CD14-positive monocyte (primary cell): ENCODE measurements at regions not wholly inside any gene's neighbourhood (a gene's known extent, or its start where the extent isn't known, plus 50 kb on each side); places are given as distances from the start of the nearest gene placed in this dataset.

Experiments used
- DNase-seq, 3 donors: peaks; one replicate each; pipeline ENCODE4 v3.0.0-alpha.2; 2011 to 2022
- H2AFZ ChIP-seq: 2 replicates; pipeline ENCODE4 v1.6.0; 2012; ENCODE audit warnings: mild to moderate bottlenecking, low read depth, low read length, inconsistent platforms; ENCODE audit not compliant: insufficient read depth, poor library complexity, severe bottlenecking
- H3K27ac ChIP-seq, 2 donors: 1 replicate in 1 of 2; 2 replicates in 1 of 2; pipeline ENCODE4 v1.5.1; 2012 to 2013; ENCODE audit warnings: low read length in 2 of 2, control low read depth in 1 of 2, inconsistent platforms in 1 of 2, low read depth in 1 of 2, mild to moderate bottlenecking in 1 of 2
- H3K27me3 ChIP-seq, 2 donors: one replicate each; pipeline versions ENCODE4 v1.6.0 to v1.6.1; 2011 to 2013; ENCODE audit warnings: low read length in 2 of 2; ENCODE audit not compliant: control insufficient read depth in 2 of 2, insufficient read depth in 2 of 2
- H3K36me3 ChIP-seq, 2 donors: replicated peaks in 1 of 2; 1 replicate in 1 of 2; 2 replicates in 1 of 2; pipeline versions ENCODE4 v1.5.1 to v1.6.1; 2012 to 2013; ENCODE audit warnings: low read length in 2 of 2, control low read depth in 1 of 2, inconsistent platforms in 1 of 2, mild to moderate bottlenecking in 1 of 2; ENCODE audit not compliant: insufficient read depth in 2 of 2, control insufficient read depth in 1 of 2
- H3K4me1 ChIP-seq, 2 donors: 1 replicate in 1 of 2; 2 replicates in 1 of 2; pipeline versions ENCODE4 v1.5.1 to v1.6.1; 2012 to 2013; ENCODE audit warnings: low read length in 2 of 2, control low read depth in 1 of 2, inconsistent platforms in 1 of 2, mild to moderate bottlenecking in 1 of 2, moderate library complexity in 1 of 2; ENCODE audit not compliant: insufficient read depth in 2 of 2, control insufficient read depth in 1 of 2
- H3K4me2 ChIP-seq: replicated peaks from 2 replicates; pipeline ENCODE3; 2012; ENCODE audit warnings: low read length, moderate library complexity, mild to moderate bottlenecking; ENCODE audit not compliant: poor library complexity, severe bottlenecking; ENCODE audit errors: extremely low read depth
- H3K4me3 ChIP-seq, 3 experiments: fragments of 200-600 bp in 1 of 3; sonication (generic) in 1 of 3; replicated peaks in 1 of 3; 1 replicate in 2 of 3; 2 replicates in 1 of 3; pipeline ENCODE4 v1.5.1; 2011 to 2013; ENCODE audit warnings: low read length in 3 of 3, mild to moderate bottlenecking in 3 of 3, control low read depth in 2 of 3, low read depth in 2 of 3, inconsistent platforms in 1 of 3, moderate library complexity in 1 of 3
- H3K79me2 ChIP-seq: 2 replicates; pipeline ENCODE4 v1.6.0; 2012; ENCODE audit warnings: mild to moderate bottlenecking, control low read depth, inconsistent platforms, low read length, moderate library complexity; ENCODE audit not compliant: insufficient read depth
- H3K9ac ChIP-seq: 2 replicates; pipeline ENCODE4 v1.6.0; 2017; ENCODE audit warnings: low read length, mild to moderate bottlenecking; ENCODE audit not compliant: insufficient read depth, poor library complexity, severe bottlenecking
- H3K9me3 ChIP-seq, 2 donors: replicated peaks in 1 of 2; 1 replicate in 1 of 2; 2 replicates in 1 of 2; pipeline versions ENCODE4 v1.5.1 to v1.6.1; 2012 to 2013; ENCODE audit warnings: low read length in 2 of 2, control low read depth in 1 of 2; ENCODE audit not compliant: control insufficient read depth in 1 of 2, insufficient read depth in 1 of 2
- H4K20me1 ChIP-seq: 2 replicates; pipeline ENCODE4 v1.6.0; 2012; ENCODE audit warnings: mild to moderate bottlenecking, low read length, control low read depth, moderate library complexity; ENCODE audit not compliant: insufficient read depth
- H3K27ac Mint-ChIP-seq, 7 donors: one replicate each; pipeline ENCODE4 v1.8.0; 2020; ENCODE audit warnings: mild to moderate bottlenecking in 7 of 7, mixed read lengths in 7 of 7, moderate library complexity in 6 of 7, inconsistent platforms in 2 of 7
- H3K27me3 Mint-ChIP-seq, 3 donors: one replicate each; pipeline ENCODE4 v1.8.0; 2021 to 2022; ENCODE audit warnings: low read depth in 3 of 3, mild to moderate bottlenecking in 3 of 3, mixed read lengths in 3 of 3, moderate library complexity in 3 of 3, inconsistent platforms in 1 of 3
- H3K36me3 Mint-ChIP-seq, 2 donors: one replicate each; pipeline ENCODE4 v1.8.0; 2020; ENCODE audit warnings: mixed read lengths in 2 of 2, inconsistent platforms in 1 of 2, mild to moderate bottlenecking in 1 of 2
- H3K4me1 Mint-ChIP-seq: one replicate; pipeline ENCODE4 v1.8.0; 2020; ENCODE audit warnings: mild to moderate bottlenecking, mixed read lengths
- H3K4me3 Mint-ChIP-seq, 2 donors: one replicate each; pipeline ENCODE4 v1.8.0; 2020; ENCODE audit warnings: mild to moderate bottlenecking in 2 of 2, mixed read lengths in 2 of 2, moderate library complexity in 1 of 2
- H3K9me3 Mint-ChIP-seq, 7 donors: one replicate each; pipeline ENCODE4 v1.8.0; 2020 to 2022; ENCODE audit warnings: mixed read lengths in 7 of 7, mild to moderate bottlenecking in 6 of 7, moderate library complexity in 6 of 7, inconsistent platforms in 2 of 7
- WGBS: methylation state at CpG from one replicate; pipeline ENCODE4 v1.1.5; 2013; ENCODE audit warnings: missing lambda C conversion rate; ENCODE audit not compliant: insufficient coverage; 5-methylcytosine and 5-hydroxymethylcytosine counted together
- intact Hi-C, 2 donors: fragments of 100-400 bp; cut with micrococcal nuclease; formaldehyde crosslinking; loops; one replicate each; pipeline versions ENCODE4 v1.15.0 to v1.15.1; 2023
- TF ChIP-seq, protein P1 (sequence below): fragments of 200-600 bp; IDR thresholded peaks from one replicate; pipeline ENCODE4 v1.8.0; 2022; ENCODE audit warnings: antibody characterized with exemption, mild to moderate bottlenecking

DNA sequence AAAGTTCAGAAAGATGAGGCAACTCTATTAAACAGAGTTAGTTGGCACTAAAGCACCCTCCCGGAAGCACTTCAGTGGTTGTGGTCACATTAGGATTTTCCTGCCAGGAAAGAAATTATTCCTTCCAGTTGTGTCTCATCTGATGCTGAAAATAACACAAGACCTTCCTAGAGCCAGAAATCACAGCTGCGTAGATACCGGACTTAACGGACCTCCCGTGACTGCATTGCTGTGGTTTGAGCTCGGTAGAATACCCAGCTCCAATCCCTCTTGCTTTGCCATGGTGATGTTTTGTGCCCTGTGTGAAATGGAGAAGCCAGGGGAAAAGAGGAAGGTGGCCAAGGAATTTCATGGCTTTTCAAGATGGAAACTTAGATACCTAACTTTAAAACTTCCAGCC is 215.0 kb upstream of the IGF1R start:
- TF ChIP-seq, protein P1, sequence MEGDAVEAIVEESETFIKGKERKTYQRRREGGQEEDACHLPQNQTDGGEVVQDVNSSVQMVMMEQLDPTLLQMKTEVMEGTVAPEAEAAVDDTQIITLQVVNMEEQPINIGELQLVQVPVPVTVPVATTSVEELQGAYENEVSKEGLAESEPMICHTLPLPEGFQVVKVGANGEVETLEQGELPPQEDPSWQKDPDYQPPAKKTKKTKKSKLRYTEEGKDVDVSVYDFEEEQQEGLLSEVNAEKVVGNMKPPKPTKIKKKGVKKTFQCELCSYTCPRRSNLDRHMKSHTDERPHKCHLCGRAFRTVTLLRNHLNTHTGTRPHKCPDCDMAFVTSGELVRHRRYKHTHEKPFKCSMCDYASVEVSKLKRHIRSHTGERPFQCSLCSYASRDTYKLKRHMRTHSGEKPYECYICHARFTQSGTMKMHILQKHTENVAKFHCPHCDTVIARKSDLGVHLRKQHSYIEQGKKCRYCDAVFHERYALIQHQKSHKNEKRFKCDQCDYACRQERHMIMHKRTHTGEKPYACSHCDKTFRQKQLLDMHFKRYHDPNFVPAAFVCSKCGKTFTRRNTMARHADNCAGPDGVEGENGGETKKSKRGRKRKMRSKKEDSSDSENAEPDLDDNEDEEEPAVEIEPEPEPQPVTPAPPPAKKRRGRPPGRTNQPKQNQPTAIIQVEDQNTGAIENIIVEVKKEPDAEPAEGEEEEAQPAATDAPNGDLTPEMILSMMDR = no peak
- peaks cover 17 to 26% (median 23%) of the 10 kb centered on the region in 3 donors for H3K27me3 Mint-ChIP-seq
- no peaks in the 10 kb centered on the region for H3K79me2 ChIP-seq
- 67% methylated on average over 1 of the region's 6 CpGs for WGBS
- H3K27ac Mint-ChIP-seq = no peak overlapping the region
- H3K36me3 ChIP-seq = no peaks in the 10 kb centered on the region
- peaks cover 3 to 10% of the 10 kb centered on the region in 2 donors for H3K27me3 ChIP-seq
- H3K4me3 ChIP-seq = no peak overlapping the region
- intact Hi-C loops = no loop called here
- H3K4me3 Mint-ChIP-seq = no peak overlapping the region
- H3K27ac ChIP-seq = no peak overlapping the region
- H3K9ac ChIP-seq = no peak overlapping the region
- peaks cover 0 to 22% (median 4%) of the 10 kb centered on the region in 7 donors for H3K9me3 Mint-ChIP-seq
- no peaks in the 10 kb centered on the region for H4K20me1 ChIP-seq
- H2AFZ ChIP-seq = no peak overlapping the region
- H3K9me3 ChIP-seq = no peaks in the 10 kb centered on the region
- no peaks in the 10 kb centered on the region for H3K36me3 Mint-ChIP-seq
- no peak overlapping the region for H3K4me2 ChIP-seq
- no peak for DNase-seq
- peaks cover 4 to 5% of the 10 kb centered on the region in 2 donors for H3K4me1 ChIP-seq
- H3K4me1 Mint-ChIP-seq = peaks cover 5% of the 10 kb centered on the region

DNA sequence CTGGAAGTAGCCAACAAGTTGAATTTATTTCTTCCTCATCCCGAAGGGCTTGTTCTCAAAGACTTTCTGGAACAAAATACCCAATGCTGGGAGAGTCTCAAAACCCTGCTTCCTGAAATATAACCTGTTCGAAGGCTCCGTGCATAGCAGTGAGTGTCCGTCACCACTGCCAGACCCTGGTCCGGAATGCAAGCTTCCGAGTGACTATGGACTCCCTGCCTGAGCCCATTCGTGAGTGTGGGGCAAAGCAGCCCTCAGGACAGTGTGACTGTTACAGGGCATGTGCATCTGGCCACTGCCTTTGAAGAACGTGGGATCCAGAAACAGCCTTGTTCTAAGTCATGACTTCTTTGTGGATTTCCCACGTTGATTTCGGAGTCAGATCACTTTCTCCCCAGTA is 214.5 kb upstream of the IGF1R start:
- intact Hi-C loops = no loop called here
- no peak overlapping the region for H3K4me2 ChIP-seq
- Mint-ChIP-seq H3K27me3 (peaks cover 12 to 21% (median 18%) of the 10 kb centered on the region in 3 donors), H3K27ac (no peak overlapping the region), H3K9me3 (peaks cover 0 to 19% (median 4%) of the 10 kb centered on the region in 7 donors), H3K36me3 (no peaks in the 10 kb centered on the region), H3K4me3 (no peak overlapping the region), H3K4me1 (no peaks in the 10 kb centered on the region)
- peaks cover under 1 to 5% of the 10 kb centered on the region in 2 donors for H3K27me3 ChIP-seq
- DNase-seq = no peak
- H3K9me3 ChIP-seq = no peaks in the 10 kb centered on the region
- no peak overlapping the region for H3K9ac ChIP-seq
- no peak overlapping the region for H3K27ac ChIP-seq
- no peaks in the 10 kb centered on the region for H4K20me1 ChIP-seq
- no peak overlapping the region for H2AFZ ChIP-seq
- no peaks in the 10 kb centered on the region for H3K79me2 ChIP-seq
- TF ChIP-seq, protein P1 = no peak
- H3K36me3 ChIP-seq = no peaks in the 10 kb centered on the region
- WGBS = 87% methylated on average over 6 of the region's 10 CpGs
- H3K4me1 ChIP-seq = peaks cover 0 to under 1% of the 10 kb centered on the region in 2 donors
- H3K4me3 ChIP-seq = no peak overlapping the region
